ENCODE measurements at regions not wholly inside any gene's neighbourhood (a gene's known extent, or its start where the extent isn't known, plus 50 kb on each side); places are given as distances from the start of the nearest gene placed in this dataset.

- Histone ChIP-seq H3K4me1 (ENCODE audit: control insufficient read depth in 3 of 3, insufficient read depth in 2 of 3, low read depth in 1 of 3, low read length in 2 of 3) (no peaks in the 10 kb centered on the region), H3K27me3 (ENCODE audit: control insufficient read depth in 3 of 3, insufficient read depth in 3 of 3, low read length in 3 of 3) (no peaks in the 10 kb centered on the region), H3K4me3 (ENCODE audit: low read depth in 1 of 3, low read length in 3 of 3) (no peak overlapping the region), H3K9me3 (ENCODE audit: control insufficient read depth in 2 of 2, insufficient read depth in 1 of 2, low read depth in 1 of 2, low read length in 1 of 2) (no peaks in the 10 kb centered on the region), H3K27ac (ENCODE audit: low read depth in 1 of 3, low read length in 2 of 3) (no peak overlapping the region), H3K36me3 (ENCODE audit: control insufficient read depth in 3 of 3, insufficient read depth in 2 of 3, low read depth in 1 of 3, low read length in 3 of 3) (no peaks in the 10 kb centered on the region)
- WGBS, 3 donors: 20 to 49% (median 26%) methylated on average over 1 of the region's 1 CpG
- DNase-seq (no peak), FAIRE-seq (no peak)
These were observed 224.8 kb downstream of the ASCL1 start for GRCh38 chr12:103182299-103182698.

DNA sequence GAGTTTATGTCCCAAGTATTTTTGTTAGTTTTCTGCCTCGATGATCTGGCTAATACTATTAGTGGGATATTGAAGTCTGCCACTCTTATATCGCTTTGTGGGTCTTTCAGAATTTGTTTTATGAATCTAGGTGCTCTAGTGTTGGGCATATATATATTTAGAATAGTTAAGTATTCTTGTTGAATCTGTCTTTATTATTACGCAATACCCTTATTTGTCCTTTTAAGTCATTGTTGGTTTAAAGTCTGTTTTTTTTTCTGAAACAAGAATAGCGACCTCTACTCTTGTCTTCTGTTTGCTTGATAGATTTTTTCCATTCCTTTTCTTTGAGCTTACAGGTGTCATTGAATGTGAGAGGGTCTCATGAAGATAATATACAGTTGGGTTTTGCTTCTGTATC is 239.0 kb downstream of the ASCL1 start:
- 78 to 89% (median 82%) methylated on average over 4 of the region's 4 CpGs for WGBS, 3 donors

GRCh38 chr12:103197725-103198388 is 240.4 kb downstream of the ASCL1 start:
- WGBS, 3 donors: 73 to 88% (median 86%) methylated on average over 3 of the region's 3 CpGs
- DNase-seq: no peak
- peaks cover 0 to 8% of the 10 kb centered on the region in 2 donors for H3K9me3 ChIP-seq (ENCODE audit: control insufficient read depth in 2 of 2, insufficient read depth in 1 of 2, low read depth in 1 of 2, low read length in 1 of 2)
- no peak overlapping the region for H3K4me3 ChIP-seq (ENCODE audit: low read depth in 1 of 3, low read length in 3 of 3)
- H3K27ac ChIP-seq (ENCODE audit: low read depth in 1 of 3, low read length in 2 of 3): no peak overlapping the region
- no peak for FAIRE-seq
- no peaks in the 10 kb centered on the region for H3K4me1 ChIP-seq (ENCODE audit: control insufficient read depth in 3 of 3, insufficient read depth in 2 of 3, low read depth in 1 of 3, low read length in 2 of 3)
- no peaks in the 10 kb centered on the region for H3K36me3 ChIP-seq (ENCODE audit: control insufficient read depth in 3 of 3, insufficient read depth in 2 of 3, low read depth in 1 of 3, low read length in 3 of 3)
- no peaks in the 10 kb centered on the region for H3K27me3 ChIP-seq (ENCODE audit: control insufficient read depth in 3 of 3, insufficient read depth in 3 of 3, low read length in 3 of 3)

More for the DNA sequence above, 239.0 kb downstream of the ASCL1 start:
- Histone ChIP-seq H3K9me3 (ENCODE audit: control insufficient read depth in 2 of 2, insufficient read depth in 1 of 2, low read depth in 1 of 2, low read length in 1 of 2) (peaks cover 0 to 9% of the 10 kb centered on the region in 2 donors), H3K27me3 (ENCODE audit: control insufficient read depth in 3 of 3, insufficient read depth in 3 of 3, low read length in 3 of 3) (no peaks in the 10 kb centered on the region), H3K36me3 (ENCODE audit: control insufficient read depth in 3 of 3, insufficient read depth in 2 of 3, low read depth in 1 of 3, low read length in 3 of 3) (no peaks in the 10 kb centered on the region), H3K27ac (ENCODE audit: low read depth in 1 of 3, low read length in 2 of 3) (no peak overlapping the region), H3K4me1 (ENCODE audit: control insufficient read depth in 3 of 3, insufficient read depth in 2 of 3, low read depth in 1 of 3, low read length in 2 of 3) (no peaks in the 10 kb centered on the region), H3K4me3 (ENCODE audit: low read depth in 1 of 3, low read length in 3 of 3) (no peak overlapping the region)
- DNase-seq (no peak), FAIRE-seq (no peak)

- H3K36me3 ChIP-seq (ENCODE audit: control insufficient read depth in 3 of 3, insufficient read depth in 2 of 3, low read depth in 1 of 3, low read length in 3 of 3): no peaks in the 10 kb centered on the region
- H3K4me1 ChIP-seq (ENCODE audit: control insufficient read depth in 3 of 3, insufficient read depth in 2 of 3, low read depth in 1 of 3, low read length in 2 of 3): no peaks in the 10 kb centered on the region
- FAIRE-seq (no peak), DNase-seq (no peak)
- no peaks in the 10 kb centered on the region for H3K27me3 ChIP-seq (ENCODE audit: control insufficient read depth in 3 of 3, insufficient read depth in 3 of 3, low read length in 3 of 3)
- no peak overlapping the region for H3K4me3 ChIP-seq (ENCODE audit: low read depth in 1 of 3, low read length in 3 of 3)
- no peak overlapping the region for H3K27ac ChIP-seq (ENCODE audit: low read depth in 1 of 3, low read length in 2 of 3)
- 16 to 61% (median 61%) methylated on average over 2 of the region's 2 CpGs for WGBS, 3 donors
- H3K9me3 ChIP-seq (ENCODE audit: control insufficient read depth in 2 of 2, insufficient read depth in 1 of 2, low read depth in 1 of 2, low read length in 1 of 2): peaks cover 2 to 8% of the 10 kb centered on the region in 2 donors
These were observed 241.0 kb downstream of the ASCL1 start for GRCh38 chr12:103198499-103198898.

- no peak for DNase-seq
- H3K27ac ChIP-seq (ENCODE audit: low read depth in 1 of 3, low read length in 2 of 3): no peak overlapping the region
- no peak overlapping the region for H3K4me3 ChIP-seq (ENCODE audit: low read depth in 1 of 3, low read length in 3 of 3)
- 63 to 70% (median 65%) methylated on average over 3 of the region's 3 CpGs for WGBS, 3 donors
- H3K4me1 ChIP-seq (ENCODE audit: control insufficient read depth in 3 of 3, insufficient read depth in 2 of 3, low read depth in 1 of 3, low read length in 2 of 3): no peaks in the 10 kb centered on the region
- no peak for FAIRE-seq
- H3K36me3 ChIP-seq (ENCODE audit: control insufficient read depth in 3 of 3, insufficient read depth in 2 of 3, low read depth in 1 of 3, low read length in 3 of 3): no peaks in the 10 kb centered on the region
- H3K27me3 ChIP-seq (ENCODE audit: control insufficient read depth in 3 of 3, insufficient read depth in 3 of 3, low read length in 3 of 3): no peaks in the 10 kb centered on the region
- peaks cover 0 to 2% of the 10 kb centered on the region in 2 donors for H3K9me3 ChIP-seq (ENCODE audit: control insufficient read depth in 2 of 2, insufficient read depth in 1 of 2, low read depth in 1 of 2, low read length in 1 of 2)
These were observed 248.4 kb downstream of the ASCL1 start for GRCh38 chr12:103205906-103206305.

DNA sequence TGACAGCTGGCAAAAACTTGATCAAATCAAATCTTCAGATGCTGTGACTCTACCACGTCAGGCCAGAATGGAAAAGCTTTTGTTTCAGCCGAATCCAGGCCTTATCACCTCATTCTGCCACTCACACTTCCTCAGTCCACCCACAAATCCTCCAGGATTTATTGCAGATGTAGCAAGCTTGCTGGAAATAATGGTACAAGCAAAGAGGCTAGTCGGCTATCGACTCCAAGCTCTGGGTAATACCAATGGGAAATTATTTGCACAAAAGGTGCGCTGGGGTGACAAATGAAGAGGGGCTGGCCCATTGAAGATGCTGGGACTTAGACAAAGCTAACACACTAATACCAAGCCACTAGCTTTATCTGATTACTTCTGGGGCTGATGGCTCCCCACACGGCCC is 250.5 kb downstream of the ASCL1 start:
- Histone ChIP-seq H3K27me3 (ENCODE audit: control insufficient read depth in 3 of 3, insufficient read depth in 3 of 3, low read length in 3 of 3) (no peaks in the 10 kb centered on the region), H3K27ac (ENCODE audit: low read depth in 1 of 3, low read length in 2 of 3) (no peak overlapping the region), H3K9me3 (ENCODE audit: control insufficient read depth in 2 of 2, insufficient read depth in 1 of 2, low read depth in 1 of 2, low read length in 1 of 2) (peaks cover 0 to 1% of the 10 kb centered on the region in 2 donors), H3K36me3 (ENCODE audit: control insufficient read depth in 3 of 3, insufficient read depth in 2 of 3, low read depth in 1 of 3, low read length in 3 of 3) (no peaks in the 10 kb centered on the region), H3K4me1 (ENCODE audit: control insufficient read depth in 3 of 3, insufficient read depth in 2 of 3, low read depth in 1 of 3, low read length in 2 of 3) (no peaks in the 10 kb centered on the region), H3K4me3 (ENCODE audit: low read depth in 1 of 3, low read length in 3 of 3) (no peak overlapping the region)
- 54 to 65% (median 60%) methylated on average over 6 of the region's 6 CpGs for WGBS, 3 donors
- DNase-seq (no peak), FAIRE-seq (no peak)

DNA sequence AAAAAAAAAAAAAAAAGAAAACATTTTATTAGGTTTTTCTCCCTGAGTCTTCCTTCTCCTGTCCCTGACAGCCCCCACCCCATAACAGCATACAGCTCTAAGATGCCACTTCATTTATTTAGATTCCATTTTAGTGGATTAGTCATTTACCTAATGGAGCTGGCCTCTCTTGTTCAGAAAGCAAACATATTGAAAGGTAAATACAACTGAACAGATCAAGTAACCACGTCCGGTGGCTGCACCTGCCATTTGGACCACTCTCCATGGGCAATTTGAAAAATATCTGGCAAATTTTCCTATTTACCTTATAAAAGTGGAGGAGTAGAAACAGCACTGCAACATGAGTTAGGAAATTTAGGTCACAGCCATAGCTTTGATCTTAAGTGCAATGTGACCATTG is 254.6 kb downstream of the C12orf42 start:
- H3K9me3 ChIP-seq (ENCODE audit: control insufficient read depth in 2 of 2, insufficient read depth in 1 of 2, low read depth in 1 of 2, low read length in 1 of 2): no peaks in the 10 kb centered on the region
- no peak overlapping the region for H3K27ac ChIP-seq (ENCODE audit: low read depth in 1 of 3, low read length in 2 of 3)
- no peak for DNase-seq
- no peak overlapping the region for H3K4me3 ChIP-seq (ENCODE audit: low read depth in 1 of 3, low read length in 3 of 3)
- 28 to 59% (median 31%) methylated on average over 2 of the region's 2 CpGs for WGBS, 3 donors
- no peak for FAIRE-seq
- no peaks in the 10 kb centered on the region for H3K4me1 ChIP-seq (ENCODE audit: control insufficient read depth in 3 of 3, insufficient read depth in 2 of 3, low read depth in 1 of 3, low read length in 2 of 3)
- H3K36me3 ChIP-seq (ENCODE audit: control insufficient read depth in 3 of 3, insufficient read depth in 2 of 3, low read depth in 1 of 3, low read length in 3 of 3): no peaks in the 10 kb centered on the region
- H3K27me3 ChIP-seq (ENCODE audit: control insufficient read depth in 3 of 3, insufficient read depth in 3 of 3, low read length in 3 of 3): no peaks in the 10 kb centered on the region

DNA sequence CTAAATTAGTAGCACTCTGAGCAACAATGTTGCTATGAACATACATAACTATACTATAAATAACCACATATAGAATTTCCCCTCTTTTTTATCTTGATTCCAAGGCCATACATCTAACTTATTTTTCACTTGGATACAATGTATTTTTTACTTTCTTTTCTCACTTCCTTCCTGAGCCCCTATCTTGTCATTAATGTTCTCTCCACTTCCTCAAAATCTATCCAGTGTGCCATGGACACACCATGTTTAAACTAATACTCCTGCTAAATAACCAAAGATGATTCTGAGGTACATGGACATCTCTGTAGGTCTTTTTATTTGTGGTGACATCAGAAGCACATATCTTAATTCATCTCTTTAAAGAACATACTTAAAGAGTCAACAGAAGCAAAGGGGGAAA is 251.2 kb downstream of the C12orf42 start:
- Histone ChIP-seq H3K27me3 (ENCODE audit: control insufficient read depth in 3 of 3, insufficient read depth in 3 of 3, low read length in 3 of 3) (no peaks in the 10 kb centered on the region), H3K4me1 (ENCODE audit: control insufficient read depth in 3 of 3, insufficient read depth in 2 of 3, low read depth in 1 of 3, low read length in 2 of 3) (no peaks in the 10 kb centered on the region), H3K27ac (ENCODE audit: low read depth in 1 of 3, low read length in 2 of 3) (no peak overlapping the region), H3K4me3 (ENCODE audit: low read depth in 1 of 3, low read length in 3 of 3) (no peak overlapping the region), H3K9me3 (ENCODE audit: control insufficient read depth in 2 of 2, insufficient read depth in 1 of 2, low read depth in 1 of 2, low read length in 1 of 2) (no peaks in the 10 kb centered on the region), H3K36me3 (ENCODE audit: control insufficient read depth in 3 of 3, insufficient read depth in 2 of 3, low read depth in 1 of 3, low read length in 3 of 3) (no peaks in the 10 kb centered on the region)
- DNase-seq: no peak
- no peak for FAIRE-seq

- Histone ChIP-seq H3K27me3 (ENCODE audit: control insufficient read depth in 3 of 3, insufficient read depth in 3 of 3, low read length in 3 of 3) (no peaks in the 10 kb centered on the region), H3K27ac (ENCODE audit: low read depth in 1 of 3, low read length in 2 of 3) (no peak overlapping the region), H3K36me3 (ENCODE audit: control insufficient read depth in 3 of 3, insufficient read depth in 2 of 3, low read depth in 1 of 3, low read length in 3 of 3) (no peaks in the 10 kb centered on the region), H3K4me1 (ENCODE audit: control insufficient read depth in 3 of 3, insufficient read depth in 2 of 3, low read depth in 1 of 3, low read length in 2 of 3) (no peaks in the 10 kb centered on the region), H3K9me3 (ENCODE audit: control insufficient read depth in 2 of 2, insufficient read depth in 1 of 2, low read depth in 1 of 2, low read length in 1 of 2) (no peaks in the 10 kb centered on the region), H3K4me3 (ENCODE audit: low read depth in 1 of 3, low read length in 3 of 3) (no peak overlapping the region)
- no peak for FAIRE-seq
- no peak for DNase-seq
These were observed 248.2 kb downstream of the C12orf42 start for GRCh38 chr12:103247531-103247930.

All from small intestine (tissue), 7 donors.